ENCODE measurements at regions not wholly inside any gene's neighbourhood (a gene's known extent, or its start where the extent isn't known, plus 50 kb on each side); places are given as distances from the start of the nearest gene placed in this dataset.

GRCh38 chr3:177746337-177746933, 549.2 kb upstream of the TBL1XR1 start:
- H3K27ac ChIP-seq, result peak overlapping the region in 3 of 4 donors; percentile 3 to 25 (median 20)
- H3K27me3 ChIP-seq, result no peaks in the 10 kb centered on the region
- TF ChIP-seq POLR2A (IDR thresholded peaks at IDR 0.05), result no peak
- TF ChIP-seq CTCF (IDR thresholded peaks at IDR 0.05), result no peak
- intact Hi-C loops (cut with DNase I), result no loop called here
- H3K9me3 ChIP-seq, result no peaks in the 10 kb centered on the region
- WGBS, 2 donors, result 20 to 42% methylated on average over 3 of the region's 3 CpGs
- H3K36me3 ChIP-seq, result no peaks in the 10 kb centered on the region
- no peak overlapping the region for H3K4me3 ChIP-seq
- DNase-seq, result no peak
- peaks cover 0 to 15% (median 14%) of the 10 kb centered on the region in 3 donors for H3K4me1 ChIP-seq

- Histone ChIP-seq H3K9me3 (no peaks in the 10 kb centered on the region), H3K4me1 (peaks cover 0 to 32% (median 14%) of the 10 kb centered on the region in 3 donors), H3K4me3 (no peak overlapping the region), H3K27me3 (no peaks in the 10 kb centered on the region), H3K27ac (no peak overlapping the region), H3K36me3 (no peaks in the 10 kb centered on the region)
- no peak for DNase-seq
- TF ChIP-seq CTCF (IDR thresholded peaks at IDR 0.05), result no peak
- TF ChIP-seq POLR2A (IDR thresholded peaks at IDR 0.05), result no peak
- intact Hi-C loops (cut with DNase I), result no loop called here
- WGBS, 2 donors, result 92 to 100% methylated on average over 1 of the region's 1 CpG
Measured at GRCh38 chr3:177749836-177750235, 552.6 kb upstream of the TBL1XR1 start.

- TF ChIP-seq POLR2A (IDR thresholded peaks at IDR 0.05) (no peak), CTCF (IDR thresholded peaks at IDR 0.05) (no peak)
- H3K36me3 ChIP-seq, result no peaks in the 10 kb centered on the region
- no peaks in the 10 kb centered on the region for H3K27me3 ChIP-seq
- intact Hi-C loops (cut with DNase I), result no loop called here
- peaks cover 0 to 32% (median 14%) of the 10 kb centered on the region in 3 donors for H3K4me1 ChIP-seq
- no peaks in the 10 kb centered on the region for H3K9me3 ChIP-seq
- no peak overlapping the region for H3K4me3 ChIP-seq
- WGBS, 2 donors, result 93 to 100% methylated on average over 1 of the region's 1 CpG
- no peak for DNase-seq
- no peak overlapping the region for H3K27ac ChIP-seq
Measured at GRCh38 chr3:177750436-177750835, 553.2 kb upstream of the TBL1XR1 start.

GRCh38 chr3:177751770-177752169, 554.5 kb upstream of the TBL1XR1 start:
- no peaks in the 10 kb centered on the region for H3K36me3 ChIP-seq
- no peak overlapping the region for H3K27ac ChIP-seq
- H3K4me3 ChIP-seq, result no peak overlapping the region
- peaks cover 0 to 19% (median 2%) of the 10 kb centered on the region in 3 donors for H3K4me1 ChIP-seq
- DNase-seq, result no peak
- H3K9me3 ChIP-seq, result no peaks in the 10 kb centered on the region
- intact Hi-C loops (cut with DNase I), result no loop called here
- WGBS, 2 donors, result 63 to 65% methylated on average over 4 of the region's 4 CpGs
- TF ChIP-seq CTCF (IDR thresholded peaks at IDR 0.05) (no peak), POLR2A (IDR thresholded peaks at IDR 0.05) (no peak)
- no peaks in the 10 kb centered on the region for H3K27me3 ChIP-seq

- Histone ChIP-seq H3K4me3 (no peak overlapping the region), H3K27ac (no peak overlapping the region), H3K9me3 (no peaks in the 10 kb centered on the region), H3K4me1 (peaks cover 0 to 18% (median 0%) of the 10 kb centered on the region in 3 donors), H3K36me3 (no peaks in the 10 kb centered on the region), H3K27me3 (no peaks in the 10 kb centered on the region)
- intact Hi-C loops (cut with DNase I), result no loop called here
- no peak for DNase-seq
- TF ChIP-seq POLR2A (IDR thresholded peaks at IDR 0.05), result no peak
- no peak for TF ChIP-seq CTCF (IDR thresholded peaks at IDR 0.05)
- 87 to 90% methylated on average over 2 to 3 of the region's 3 CpGs for WGBS, 2 donors
Measured at GRCh38 chr3:177752831-177753230, 555.5 kb upstream of the TBL1XR1 start.
